Spleen (tissue), 11 donors: ENCODE measurements at regions not wholly inside any gene's neighbourhood (a gene's known extent, or its start where the extent isn't known, plus 50 kb on each side); places are given as distances from the start of the nearest gene placed in this dataset.

Source experiments
- DNase-seq: peaks from one replicate; pipeline ENCODE4 v3.0.0-alpha.2; 2020
- H3K27ac ChIP-seq, 8 donors: fragments of 200-600 bp; sonication (generic) in 7 of 8; 1 replicate in 4 of 8; 2 replicates in 4 of 8; pipeline versions ENCODE4 v1.5.0 to v1.8.0; 2016 to 2021; ENCODE audit warnings: inconsistent platforms in 4 of 8, mild to moderate bottlenecking in 4 of 8, moderate library complexity in 1 of 8
- H3K27me3 ChIP-seq, 7 donors: fragments of 200-600 bp; sonication (generic) in 6 of 7; replicated peaks in 1 of 7; 1 replicate in 4 of 7; 2 replicates in 3 of 7; pipeline versions ENCODE4 v1.5.0 to v1.8.0; 2016 to 2021; ENCODE audit warnings: inconsistent platforms in 3 of 7, mild to moderate bottlenecking in 1 of 7
- H3K36me3 ChIP-seq, 6 donors: fragments of 200-600 bp; sonication (generic) in 5 of 6; 1 replicate in 4 of 6; 2 replicates in 2 of 6; pipeline versions ENCODE4 v1.5.0 to v1.8.0; 2016 to 2021; ENCODE audit warnings: inconsistent platforms in 2 of 6
- H3K4me1 ChIP-seq, 6 donors: fragments of 200-600 bp; sonication (generic) in 5 of 6; 1 replicate in 3 of 6; 2 replicates in 3 of 6; pipeline versions ENCODE4 v1.5.0 to v1.8.0; 2016 to 2021; ENCODE audit warnings: inconsistent platforms in 3 of 6
- H3K4me3 ChIP-seq, 8 donors: fragments of 200-600 bp; sonication (generic) in 7 of 8; 1 replicate in 4 of 8; 2 replicates in 4 of 8; pipeline versions ENCODE4 v1.5.0 to v1.8.0; 2016 to 2021; ENCODE audit warnings: inconsistent platforms in 4 of 8, mild to moderate bottlenecking in 4 of 8, moderate library complexity in 2 of 8
- H3K9me3 ChIP-seq, 8 donors: fragments of 200-600 bp; sonication (generic) in 7 of 8; 1 replicate in 4 of 8; 2 replicates in 4 of 8; pipeline versions ENCODE4 v1.5.0 to v1.8.0; 2016 to 2021; ENCODE audit warnings: inconsistent platforms in 4 of 8
- CTCF ChIP-seq, 11 experiments: fragments of 200-600 bp in 7 of 11; fragments of 450-650 bp in 4 of 11; sonication (generic) in 4 of 11; IDR thresholded peaks in 8 of 11; conservative IDR thresholded peaks in 3 of 11; 1 replicate in 7 of 11; 2 replicates in 4 of 11; pipeline versions ENCODE4 v1.4.0 to v1.8.0; 2016 to 2021; ENCODE audit warnings: antibody characterized with exemption in 11 of 11, inconsistent platforms in 4 of 11, mild to moderate bottlenecking in 1 of 11
- POLR2A ChIP-seq, 3 donors: fragments of 450-650 bp; IDR thresholded peaks; one replicate each; pipeline ENCODE4 v1.5.1; 2017; ENCODE audit warnings: antibody characterized with exemption in 3 of 3, mild to moderate bottlenecking in 1 of 3
- POLR2AphosphoS5 ChIP-seq, 3 donors: sonication (generic); formaldehyde crosslinking; IDR thresholded peaks; one replicate each; pipeline ENCODE4 v1.5.1; 2017; ENCODE audit warnings: antibody characterized with exemption in 3 of 3
- WGBS, 5 donors: extraction: QIAGEN DNeasy Blood & Tissue Kit in 3 of 5; methylation state at CpG; one replicate each; pipeline versions ENCODE4 v1.1.5 to v1.1.7; 2013 to 2018; 5-methylcytosine and 5-hydroxymethylcytosine counted together
- intact Hi-C: fragments of 100-400 bp; cut with DNase I; formaldehyde crosslinking; loops from one replicate; pipeline ENCODE4 v1.15.0; 2023; ENCODE audit warnings: low total_unique reads
- donor health status: healthy with polysubstance abuse.
- donor health status: DM: no; HTN: no; CAD: no; lungs with moderate emphysema.
- donor health status: DM: no; HTN: no; CAD: no.
- donor health status: Bipolar disorder and iron deficiency.
- donor health status: healthy.
- donor health status: DM: no; HTN: no; CAD: no.
- donor health status: DM: yes; HTN: yes; CAD: no.

- H3K4me3 ChIP-seq = no peak overlapping the region
- WGBS, 5 donors = 71 to 84% (median 76%) methylated on average over 2 of the region's 2 CpGs
- no peaks in the 10 kb centered on the region for H3K4me1 ChIP-seq
- TF ChIP-seq POLR2A (IDR thresholded peaks at IDR 0.05) (no peak), CTCF (IDR thresholded peaks at IDR 0.05 in 8 of 11, conservative IDR thresholded peaks at IDR 0.05 in 3 of 11) (no peak), POLR2AphosphoS5 (IDR thresholded peaks at IDR 0.05) (no peak)
- intact Hi-C loops = no loop called here
- no peaks in the 10 kb centered on the region for H3K27me3 ChIP-seq
- no peak for DNase-seq
- no peak overlapping the region for H3K27ac ChIP-seq
- peaks cover 0 to 28% (median 20%) of the 10 kb centered on the region in 8 donors for H3K9me3 ChIP-seq
- H3K36me3 ChIP-seq = peaks cover 0 to 31% (median 0%) of the 10 kb centered on the region in 6 donors
Observed at GRCh38 chr6:126131246-126131645, 144.9 kb downstream of the TRMT11 start.

- Histone ChIP-seq H3K27ac (no peak overlapping the region), H3K4me3 (no peak overlapping the region), H3K9me3 (peaks cover 0 to 35% (median 20%) of the 10 kb centered on the region in 8 donors), H3K27me3 (no peaks in the 10 kb centered on the region), H3K36me3 (peaks cover 0 to 31% (median 0%) of the 10 kb centered on the region in 6 donors), H3K4me1 (no peaks in the 10 kb centered on the region)
- DNase-seq = no peak
- intact Hi-C loops = no loop called here
- no peak for TF ChIP-seq CTCF (IDR thresholded peaks at IDR 0.05 in 8 of 11, conservative IDR thresholded peaks at IDR 0.05 in 3 of 11)
- no peak for TF ChIP-seq POLR2A (IDR thresholded peaks at IDR 0.05)
- TF ChIP-seq POLR2AphosphoS5 (IDR thresholded peaks at IDR 0.05) = no peak
Observed at GRCh38 chr6:126133984-126134383, 147.6 kb downstream of the TRMT11 start.

GRCh38 chr6:126134491-126134890 is 148.2 kb downstream of the TRMT11 start:
- H3K4me1 ChIP-seq = no peaks in the 10 kb centered on the region
- 79 to 94% (median 89%) methylated on average over 2 of the region's 2 CpGs for WGBS, 5 donors
- no peaks in the 10 kb centered on the region for H3K27me3 ChIP-seq
- DNase-seq = no peak
- no peak overlapping the region for H3K27ac ChIP-seq
- no peak overlapping the region for H3K4me3 ChIP-seq
- no peak for TF ChIP-seq CTCF (IDR thresholded peaks at IDR 0.05 in 8 of 11, conservative IDR thresholded peaks at IDR 0.05 in 3 of 11)
- TF ChIP-seq POLR2A (IDR thresholded peaks at IDR 0.05) = no peak
- TF ChIP-seq POLR2AphosphoS5 (IDR thresholded peaks at IDR 0.05) = no peak
- peaks cover 0 to 36% (median 22%) of the 10 kb centered on the region in 8 donors for H3K9me3 ChIP-seq
- intact Hi-C loops = no loop called here
- peaks cover 0 to 31% (median 0%) of the 10 kb centered on the region in 6 donors for H3K36me3 ChIP-seq

- Histone ChIP-seq H3K27me3 (no peaks in the 10 kb centered on the region), H3K4me1 (no peaks in the 10 kb centered on the region)
Observed at GRCh38 chr6:126140015-126140414, 153.7 kb downstream of the TRMT11 start.

More at GRCh38 chr6:126140015-126140414, 153.7 kb downstream of the TRMT11 start:
- TF ChIP-seq POLR2AphosphoS5 (IDR thresholded peaks at IDR 0.05) = no peak
- no peak for TF ChIP-seq CTCF (IDR thresholded peaks at IDR 0.05 in 8 of 11, conservative IDR thresholded peaks at IDR 0.05 in 3 of 11)
- TF ChIP-seq POLR2A (IDR thresholded peaks at IDR 0.05) = no peak
- intact Hi-C loops = no loop called here
- Histone ChIP-seq H3K36me3 (no peaks in the 10 kb centered on the region), H3K27ac (no peak overlapping the region), H3K4me3 (no peak overlapping the region), H3K9me3 (peaks cover 0 to 31% (median 16%) of the 10 kb centered on the region in 8 donors)
- no peak for DNase-seq
